ENCODE measurements at regions not wholly inside any gene's neighbourhood (a gene's known extent, or its start where the extent isn't known, plus 50 kb on each side); places are given as distances from the start of the nearest gene placed in this dataset.

GRCh38 chr1:221837896-221838295 lies 96.0 kb upstream of the DUSP10 start:
- Histone ChIP-seq H3K36me3 (ENCODE audit: control insufficient read depth, insufficient read depth, low read length) (no peaks in the 10 kb centered on the region), H3K27me3 (replicated peaks; ENCODE audit: control insufficient read depth, insufficient read depth, low read length) (no peaks in the 10 kb centered on the region), H3K4me3 (replicated peaks; ENCODE audit: low read depth, low read length) (no peak overlapping the region)
- no peak for TF ChIP-seq CTCF (IDR thresholded peaks at IDR 0.05; ENCODE audit: insufficient read depth, low read length, poor library complexity, severe bottlenecking)
- DNase-seq (ENCODE audit: extremely low read depth, insufficient read length) = no peak

- no peak for DNase-seq (ENCODE audit: extremely low read depth, insufficient read length)
- no peak for TF ChIP-seq CTCF (IDR thresholded peaks at IDR 0.05; ENCODE audit: insufficient read depth, low read length, poor library complexity, severe bottlenecking)
Measured at GRCh38 chr1:221834698-221835513, 93.0 kb upstream of the DUSP10 start.

GRCh38 chr1:221832617-221833016 lies 90.7 kb upstream of the DUSP10 start:
- DNase-seq (ENCODE audit: extremely low read depth, insufficient read length) = no peak
- Histone ChIP-seq H3K36me3 (ENCODE audit: control insufficient read depth, insufficient read depth, low read length) (no peaks in the 10 kb centered on the region), H3K27me3 (replicated peaks; ENCODE audit: control insufficient read depth, insufficient read depth, low read length) (no peaks in the 10 kb centered on the region), H3K4me3 (replicated peaks; ENCODE audit: low read depth, low read length) (no peak overlapping the region)
- no peak for TF ChIP-seq CTCF (IDR thresholded peaks at IDR 0.05; ENCODE audit: insufficient read depth, low read length, poor library complexity, severe bottlenecking)

More at GRCh38 chr1:221834698-221835513, 93.0 kb upstream of the DUSP10 start:
- H3K4me3 ChIP-seq (replicated peaks; ENCODE audit: low read depth, low read length) = no peak overlapping the region
- H3K27me3 ChIP-seq (replicated peaks; ENCODE audit: control insufficient read depth, insufficient read depth, low read length) = no peaks in the 10 kb centered on the region
- H3K36me3 ChIP-seq (ENCODE audit: control insufficient read depth, insufficient read depth, low read length) = no peaks in the 10 kb centered on the region

GRCh38 chr1:221832151-221832550 lies 90.3 kb upstream of the DUSP10 start:
- TF ChIP-seq CTCF (IDR thresholded peaks at IDR 0.05; ENCODE audit: insufficient read depth, low read length, poor library complexity, severe bottlenecking) = no peak
- DNase-seq (ENCODE audit: extremely low read depth, insufficient read length) = no peak
- Histone ChIP-seq H3K4me3 (replicated peaks; ENCODE audit: low read depth, low read length) (no peak overlapping the region), H3K36me3 (ENCODE audit: control insufficient read depth, insufficient read depth, low read length) (no peaks in the 10 kb centered on the region), H3K27me3 (replicated peaks; ENCODE audit: control insufficient read depth, insufficient read depth, low read length) (no peaks in the 10 kb centered on the region)

GRCh38 chr1:221829327-221830015 lies 87.6 kb upstream of the DUSP10 start:
- TF ChIP-seq CTCF (IDR thresholded peaks at IDR 0.05; ENCODE audit: insufficient read depth, low read length, poor library complexity, severe bottlenecking) = no peak
- no peak overlapping the region for H3K4me3 ChIP-seq (replicated peaks; ENCODE audit: low read depth, low read length)
- no peaks in the 10 kb centered on the region for H3K27me3 ChIP-seq (replicated peaks; ENCODE audit: control insufficient read depth, insufficient read depth, low read length)
- no peak for DNase-seq (ENCODE audit: extremely low read depth, insufficient read length)
- no peaks in the 10 kb centered on the region for H3K36me3 ChIP-seq (ENCODE audit: control insufficient read depth, insufficient read depth, low read length)

Measured in GM06990 (cell line).